Nucleus accumbens (tissue), 56 donors: ENCODE measurements at regions not wholly inside any gene's neighbourhood (a gene's known extent, or its start where the extent isn't known, plus 50 kb on each side); places are given as distances from the start of the nearest gene placed in this dataset.

ENCODE experiments used
- DNase-seq, 56 donors: peaks; one replicate each; lab custom pipeline; 2025; lab: John Stamatoyannopoulos, UW

GRCh38 chr2:144165599-144166250 is 354.2 kb downstream of the ZEB2 start:
- DNase-seq: no peak

GRCh38 chr2:144163592-144163991 is 356.3 kb downstream of the ZEB2 start:
- DNase-seq: no peak

GRCh38 chr2:144162652-144163051 is 357.3 kb downstream of the ZEB2 start:
- peak in 1 of 56 donors; percentile 1 for DNase-seq

GRCh38 chr2:144161061-144161460 is 358.9 kb downstream of the ZEB2 start:
- no peak for DNase-seq

- no peak for DNase-seq
These were observed 360.7 kb downstream of the ZEB2 start for GRCh38 chr2:144159240-144159639.

GRCh38 chr2:144158096-144158495 is 361.8 kb downstream of the ZEB2 start:
- no peak for DNase-seq

- DNase-seq: no peak
These were observed 362.9 kb downstream of the ZEB2 start for GRCh38 chr2:144156736-144157640.

GRCh38 chr2:144154205-144154604 is 365.7 kb downstream of the ZEB2 start:
- DNase-seq: no peak

GRCh38 chr2:144152817-144153271 is 367.1 kb downstream of the ZEB2 start:
- DNase-seq: no peak

- DNase-seq: no peak
These were observed 368.1 kb downstream of the ZEB2 start for GRCh38 chr2:144151851-144152250.

GRCh38 chr2:144151405-144151804 is 368.5 kb downstream of the ZEB2 start:
- DNase-seq: no peak

- no peak for DNase-seq
These were observed 372.6 kb downstream of the ZEB2 start for GRCh38 chr2:144147356-144147755.

GRCh38 chr2:144146876-144147275 is 373.0 kb downstream of the ZEB2 start:
- DNase-seq: no peak

GRCh38 chr2:144146076-144146475 is 373.8 kb downstream of the ZEB2 start:
- no peak for DNase-seq

GRCh38 chr2:144143294-144144151 is 376.4 kb downstream of the ZEB2 start:
- DNase-seq: no peak

GRCh38 chr2:144140891-144141290 is 379.0 kb downstream of the ZEB2 start:
- DNase-seq: no peak

GRCh38 chr2:144137705-144138428 is 382.1 kb downstream of the ZEB2 start:
- no peak for DNase-seq

GRCh38 chr2:144137272-144137671 is 382.6 kb downstream of the ZEB2 start:
- no peak for DNase-seq

- DNase-seq: no peak
These were observed 383.5 kb downstream of the ZEB2 start for GRCh38 chr2:144136297-144137010.
